Mucosa of descending colon (tissue), 3 donors: ENCODE measurements at regions not wholly inside any gene's neighbourhood (a gene's known extent, or its start where the extent isn't known, plus 50 kb on each side); places are given as distances from the start of the nearest gene placed in this dataset.

ENCODE experiments used
- ATAC-seq: fragments of 200-7000 bp; cut with Tn5 transposase; one replicate; pipeline ENCODE4 v1.9.1; 2020; ENCODE audit warnings: mild to moderate bottlenecking, moderate library complexity
- DNase-seq, 3 donors: peaks; one replicate each; pipeline ENCODE4 v3.0.0-alpha.2; 2020
- H3K36me3 ChIP-seq: fragments of 200-600 bp; one replicate; pipeline ENCODE4 v1.8.0; 2021; ENCODE audit warnings: low read depth, mild to moderate bottlenecking
- H3K4me1 ChIP-seq: fragments of 200-600 bp; one replicate; pipeline ENCODE4 v1.8.0; 2021; ENCODE audit warnings: low read depth, mild to moderate bottlenecking
- H3K4me3 ChIP-seq: fragments of 200-600 bp; one replicate; pipeline ENCODE4 v1.8.0; 2021; ENCODE audit warnings: mild to moderate bottlenecking
- H3K9me3 ChIP-seq: fragments of 200-600 bp; one replicate; pipeline ENCODE4 v1.8.0; 2021; ENCODE audit warnings: mild to moderate bottlenecking
- intact Hi-C, 2 donors: fragments of 100-400 bp; cut with DNase I in 1 of 2; cut with micrococcal nuclease in 1 of 2; formaldehyde crosslinking; loops; one replicate each; pipeline versions ENCODE4 v1.11.0 to v1.11.1; 2022; cut with DNase I, micrococcal nuclease
- TF ChIP-seq, protein P1 (sequence below): fragments of 200-600 bp; IDR thresholded peaks from one replicate; pipeline ENCODE4 v1.8.0; 2022; ENCODE audit warnings: antibody characterized with exemption, mild to moderate bottlenecking
- donor health status: DM: no; HTN: no; CAD: no; lungs with moderate emphysema.
- donor health status: DM: no; HTN: no; CAD: no.
- donor health status: DM: no; HTN: yes; CAD: no.

GRCh38 chr16:50979806-50980620, 171.1 kb downstream of the SALL1 start:
- Histone ChIP-seq H3K4me1 (no peaks in the 10 kb centered on the region), H3K36me3 (no peaks in the 10 kb centered on the region), H3K9me3 (no peaks in the 10 kb centered on the region), H3K4me3 (no peak overlapping the region)
- intact Hi-C loops = no loop called here
- ATAC-seq (no peak), DNase-seq (no peak)
- TF ChIP-seq, protein P1, sequence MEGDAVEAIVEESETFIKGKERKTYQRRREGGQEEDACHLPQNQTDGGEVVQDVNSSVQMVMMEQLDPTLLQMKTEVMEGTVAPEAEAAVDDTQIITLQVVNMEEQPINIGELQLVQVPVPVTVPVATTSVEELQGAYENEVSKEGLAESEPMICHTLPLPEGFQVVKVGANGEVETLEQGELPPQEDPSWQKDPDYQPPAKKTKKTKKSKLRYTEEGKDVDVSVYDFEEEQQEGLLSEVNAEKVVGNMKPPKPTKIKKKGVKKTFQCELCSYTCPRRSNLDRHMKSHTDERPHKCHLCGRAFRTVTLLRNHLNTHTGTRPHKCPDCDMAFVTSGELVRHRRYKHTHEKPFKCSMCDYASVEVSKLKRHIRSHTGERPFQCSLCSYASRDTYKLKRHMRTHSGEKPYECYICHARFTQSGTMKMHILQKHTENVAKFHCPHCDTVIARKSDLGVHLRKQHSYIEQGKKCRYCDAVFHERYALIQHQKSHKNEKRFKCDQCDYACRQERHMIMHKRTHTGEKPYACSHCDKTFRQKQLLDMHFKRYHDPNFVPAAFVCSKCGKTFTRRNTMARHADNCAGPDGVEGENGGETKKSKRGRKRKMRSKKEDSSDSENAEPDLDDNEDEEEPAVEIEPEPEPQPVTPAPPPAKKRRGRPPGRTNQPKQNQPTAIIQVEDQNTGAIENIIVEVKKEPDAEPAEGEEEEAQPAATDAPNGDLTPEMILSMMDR = no peak

GRCh38 chr16:50977138-50977537, 173.9 kb downstream of the SALL1 start:
- Histone ChIP-seq H3K9me3 (no peaks in the 10 kb centered on the region), H3K4me1 (no peaks in the 10 kb centered on the region), H3K36me3 (no peaks in the 10 kb centered on the region), H3K4me3 (no peak overlapping the region)
- no peak for ATAC-seq
- no peak for DNase-seq
- intact Hi-C loops = no loop called here
- TF ChIP-seq, protein P1 = no peak

DNA sequence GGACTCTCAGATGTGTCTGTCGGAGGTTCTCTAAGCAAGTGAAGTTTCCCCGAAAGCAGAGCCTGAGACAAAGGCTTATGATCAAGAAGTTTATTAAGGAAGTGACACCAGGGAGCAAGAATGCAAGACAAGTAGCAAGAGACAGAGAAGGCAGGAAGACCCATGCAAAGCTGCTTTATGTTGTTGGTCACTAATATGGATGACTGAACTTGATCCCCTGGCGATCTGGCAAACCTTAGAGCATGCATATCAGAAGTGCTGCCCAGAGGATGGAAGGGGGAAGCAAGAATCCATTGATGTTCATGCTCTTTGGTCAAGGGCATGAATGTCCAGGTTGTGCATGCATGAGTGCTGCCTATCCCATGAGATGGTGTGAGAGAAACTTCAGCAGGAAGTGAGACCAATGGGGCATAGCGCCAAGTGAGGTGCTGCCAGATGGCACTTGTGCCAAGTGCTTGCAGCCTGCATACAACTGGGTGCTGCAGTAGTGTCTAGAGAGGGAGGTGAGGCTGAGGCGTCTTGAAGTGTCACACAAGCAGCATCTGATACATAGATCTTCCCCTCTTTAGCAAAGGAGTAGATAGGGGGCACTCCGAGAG, 176.5 kb downstream of the SALL1 start:
- Histone ChIP-seq H3K36me3 (no peaks in the 10 kb centered on the region), H3K4me1 (no peaks in the 10 kb centered on the region), H3K9me3 (no peaks in the 10 kb centered on the region), H3K4me3 (no peak overlapping the region)
- no peak for DNase-seq
- intact Hi-C loops = no loop called here
- TF ChIP-seq, protein P1 = no peak
- no peak for ATAC-seq

GRCh38 chr16:50972876-50973275, 178.2 kb downstream of the SALL1 start:
- H3K36me3 ChIP-seq = no peaks in the 10 kb centered on the region
- TF ChIP-seq, protein P1 = no peak
- H3K4me3 ChIP-seq = no peak overlapping the region
- intact Hi-C loops = no loop called here
- no peak for ATAC-seq
- no peak for DNase-seq
- H3K9me3 ChIP-seq = no peaks in the 10 kb centered on the region
- no peaks in the 10 kb centered on the region for H3K4me1 ChIP-seq

DNA sequence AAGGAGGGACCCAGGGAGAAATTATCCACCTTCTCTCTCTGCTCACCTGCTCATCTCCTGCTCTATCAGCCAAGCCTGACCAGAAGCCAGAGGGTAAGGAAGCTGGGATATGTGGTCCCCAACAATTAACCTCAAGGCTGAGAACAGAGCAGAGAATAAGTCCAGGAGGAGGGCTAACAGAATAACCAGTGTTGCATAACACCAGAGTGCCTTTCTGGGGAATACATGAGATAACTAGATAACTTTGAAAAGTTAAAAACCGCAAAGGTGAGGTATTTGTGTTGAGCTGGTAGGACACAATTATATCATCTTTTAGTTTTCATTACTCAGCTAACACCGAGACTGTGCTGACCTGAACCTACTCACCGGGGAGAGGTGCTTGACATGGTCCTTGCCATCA, 180.8 kb downstream of the SALL1 start:
- no peak for ATAC-seq
- DNase-seq = no peak
- Histone ChIP-seq H3K4me1 (no peaks in the 10 kb centered on the region), H3K4me3 (no peak overlapping the region), H3K9me3 (no peaks in the 10 kb centered on the region), H3K36me3 (no peaks in the 10 kb centered on the region)
- TF ChIP-seq, protein P1 = no peak
- intact Hi-C loops = no loop called here
